ENCODE measurements at regions not wholly inside any gene's neighbourhood (a gene's known extent, or its start where the extent isn't known, plus 50 kb on each side); places are given as distances from the start of the nearest gene placed in this dataset.
"Not testable (repeated sequence)": the region's sequence is repeated elsewhere in the genome, so short reads cannot be mapped to it uniquely, and the experiment has no call there.

DNA sequence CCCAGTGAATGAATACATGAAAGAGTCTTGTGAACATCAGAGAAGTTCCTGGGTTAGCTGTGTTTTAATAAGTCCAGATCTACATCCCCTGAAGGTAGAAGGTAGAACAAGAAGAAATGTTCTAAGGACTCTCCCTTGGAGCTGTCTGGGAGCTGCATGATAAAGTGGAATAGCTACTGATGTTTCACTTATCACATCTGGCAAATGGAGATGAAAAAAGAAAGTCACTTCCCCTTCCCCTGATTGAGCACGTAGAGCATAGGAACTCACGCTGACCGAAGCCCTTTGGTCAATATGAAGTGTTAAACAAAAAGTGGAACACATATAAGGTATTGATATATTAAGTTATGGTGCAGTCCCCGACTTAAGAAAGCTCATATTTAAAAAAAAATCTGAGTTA lies 53.2 kb upstream of the PARP1 start:
- H3K4me1 ChIP-seq (ENCODE audit: low read depth) = peaks cover 6% of the 10 kb centered on the region
- H3K27ac ChIP-seq = no peak overlapping the region
- no peak for DNase-seq (ENCODE audit: low read depth in 1 of 2, low spot score in 1 of 2)
- no peak overlapping the region for H3K4me3 ChIP-seq
- H3K36me3 ChIP-seq = no peaks in the 10 kb centered on the region
- TF ChIP-seq, protein P1, sequence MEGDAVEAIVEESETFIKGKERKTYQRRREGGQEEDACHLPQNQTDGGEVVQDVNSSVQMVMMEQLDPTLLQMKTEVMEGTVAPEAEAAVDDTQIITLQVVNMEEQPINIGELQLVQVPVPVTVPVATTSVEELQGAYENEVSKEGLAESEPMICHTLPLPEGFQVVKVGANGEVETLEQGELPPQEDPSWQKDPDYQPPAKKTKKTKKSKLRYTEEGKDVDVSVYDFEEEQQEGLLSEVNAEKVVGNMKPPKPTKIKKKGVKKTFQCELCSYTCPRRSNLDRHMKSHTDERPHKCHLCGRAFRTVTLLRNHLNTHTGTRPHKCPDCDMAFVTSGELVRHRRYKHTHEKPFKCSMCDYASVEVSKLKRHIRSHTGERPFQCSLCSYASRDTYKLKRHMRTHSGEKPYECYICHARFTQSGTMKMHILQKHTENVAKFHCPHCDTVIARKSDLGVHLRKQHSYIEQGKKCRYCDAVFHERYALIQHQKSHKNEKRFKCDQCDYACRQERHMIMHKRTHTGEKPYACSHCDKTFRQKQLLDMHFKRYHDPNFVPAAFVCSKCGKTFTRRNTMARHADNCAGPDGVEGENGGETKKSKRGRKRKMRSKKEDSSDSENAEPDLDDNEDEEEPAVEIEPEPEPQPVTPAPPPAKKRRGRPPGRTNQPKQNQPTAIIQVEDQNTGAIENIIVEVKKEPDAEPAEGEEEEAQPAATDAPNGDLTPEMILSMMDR (IDR thresholded peaks at IDR 0.05; ENCODE audit: low read depth, low read length) = no peak
- H3K9me3 ChIP-seq (ENCODE audit: low read depth) = no peaks in the 10 kb centered on the region
- no peaks in the 10 kb centered on the region for H3K27me3 ChIP-seq

DNA sequence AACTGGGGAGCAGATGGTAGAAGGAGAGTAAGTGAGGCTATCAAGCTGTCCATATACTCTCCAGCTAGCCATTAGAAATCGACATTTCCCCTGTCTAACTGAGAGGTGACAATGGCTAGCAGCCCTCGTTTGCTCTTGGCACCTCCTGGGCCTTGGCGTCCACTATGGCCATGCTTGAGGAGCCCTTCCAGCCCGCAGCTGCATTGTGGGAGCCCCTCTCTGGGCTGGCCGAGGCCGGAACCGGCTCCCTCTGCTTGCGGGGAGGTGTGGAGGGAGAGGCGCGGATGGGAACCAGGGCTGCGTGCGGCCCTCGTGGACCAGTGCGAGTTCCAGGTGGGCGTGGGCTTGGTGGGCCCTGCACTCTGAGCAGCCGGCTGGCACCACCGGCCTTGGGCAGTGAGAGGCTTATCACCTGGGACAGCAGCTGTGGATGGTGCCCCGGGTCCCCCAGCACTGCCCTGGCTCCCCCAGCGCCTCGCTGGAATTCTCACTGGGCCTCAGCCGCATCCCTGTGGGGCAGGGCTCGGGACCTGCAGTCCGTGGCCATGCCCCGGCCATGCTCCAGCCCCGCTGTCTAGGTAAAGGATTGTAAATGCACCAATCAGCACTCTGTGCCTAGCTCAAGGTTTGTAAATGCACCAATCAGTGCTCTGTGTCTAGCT lies 56.2 kb upstream of the PARP1 start:
- Histone ChIP-seq H3K27ac (no peak overlapping the region), H3K36me3 (no peaks in the 10 kb centered on the region), H3K27me3 (no peaks in the 10 kb centered on the region), H3K4me3 (no peak overlapping the region), H3K4me1 (ENCODE audit: low read depth) (no peaks in the 10 kb centered on the region), H3K9me3 (ENCODE audit: low read depth) (no peaks in the 10 kb centered on the region)
- DNase-seq (ENCODE audit: low read depth in 1 of 2, low spot score in 1 of 2) = no peak
- TF ChIP-seq, protein P1 (IDR thresholded peaks at IDR 0.05; ENCODE audit: low read depth, low read length) = no peak

DNA sequence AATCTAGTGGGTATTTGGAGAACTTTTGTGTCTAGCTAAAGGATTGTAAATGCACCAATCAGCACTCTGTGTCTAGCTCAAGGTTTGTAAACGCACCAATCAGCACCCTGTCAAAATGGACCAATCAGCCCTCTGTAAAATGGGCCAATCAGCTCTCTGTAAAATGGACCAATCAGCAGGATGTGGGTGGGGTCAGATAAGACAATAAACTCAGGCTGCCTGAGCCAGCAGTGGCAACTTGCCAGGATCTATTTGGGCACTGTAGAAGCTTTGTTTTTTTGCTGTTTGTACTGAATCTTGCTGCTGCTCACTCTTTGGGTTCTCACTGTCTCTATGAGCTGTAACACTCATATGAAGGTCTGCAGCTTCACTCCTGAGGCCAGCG lies 56.7 kb upstream of the PARP1 start:
- not testable (repeated sequence) for H3K27ac ChIP-seq; H3K9me3 ChIP-seq (ENCODE audit: low read depth); H3K36me3 ChIP-seq; H3K27me3 ChIP-seq; H3K4me3 ChIP-seq; H3K4me1 ChIP-seq (ENCODE audit: low read depth); DNase-seq (ENCODE audit: low read depth in 1 of 2, low spot score in 1 of 2)

DNA sequence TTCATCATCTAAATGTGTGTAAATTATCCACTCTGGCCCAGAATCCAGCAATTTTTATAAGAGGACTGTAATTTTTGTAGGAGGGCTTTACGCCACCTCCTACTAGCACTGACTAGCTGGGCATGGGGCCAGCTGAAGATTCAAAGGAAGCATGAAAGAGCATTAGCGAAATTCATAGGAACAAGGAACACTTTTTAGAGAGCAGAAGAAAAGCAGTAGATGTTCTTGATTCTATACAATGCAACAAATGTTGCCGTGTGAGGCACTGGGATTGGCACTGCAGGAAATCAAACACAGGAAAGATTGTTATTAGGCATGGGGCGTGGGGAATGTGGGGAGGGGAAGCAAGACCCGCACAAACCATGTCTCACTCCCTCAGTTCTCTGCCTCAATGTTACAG lies 58.4 kb upstream of the PARP1 start:
- peak in 1 of 2 donors; percentile 37 for DNase-seq (ENCODE audit: low read depth in 1 of 2, low spot score in 1 of 2)
- Histone ChIP-seq H3K9me3 (ENCODE audit: low read depth) (no peaks in the 10 kb centered on the region), H3K27ac (no peak overlapping the region), H3K36me3 (no peaks in the 10 kb centered on the region), H3K27me3 (no peaks in the 10 kb centered on the region), H3K4me3 (no peak overlapping the region), H3K4me1 (ENCODE audit: low read depth) (peaks cover 3% of the 10 kb centered on the region)
- TF ChIP-seq, protein P1 (IDR thresholded peaks at IDR 0.05; ENCODE audit: low read depth, low read length) = no peak

DNA sequence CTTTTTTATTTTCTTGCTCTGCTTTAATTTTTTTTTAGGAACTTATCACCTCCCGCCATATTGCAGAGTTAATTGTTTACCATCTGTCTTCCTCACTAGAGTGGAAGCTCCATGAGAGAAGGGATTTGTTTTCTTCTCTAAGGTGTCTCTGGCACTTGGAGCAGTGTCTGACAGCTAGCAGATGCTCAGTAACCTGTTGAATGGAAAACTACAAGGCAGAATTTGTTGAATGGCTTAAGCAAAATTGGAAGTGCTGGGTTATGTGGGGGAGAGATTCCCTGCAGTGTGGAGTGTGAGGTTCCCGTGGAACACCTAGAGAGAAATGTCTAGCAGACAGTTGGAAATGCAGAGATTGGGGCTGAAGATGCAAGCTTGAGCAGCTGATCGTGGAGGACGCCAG lies 59.5 kb upstream of the PARP1 start:
- no peaks in the 10 kb centered on the region for H3K9me3 ChIP-seq (ENCODE audit: low read depth)
- no peaks in the 10 kb centered on the region for H3K36me3 ChIP-seq
- peaks cover 5% of the 10 kb centered on the region for H3K4me1 ChIP-seq (ENCODE audit: low read depth)
- no peak overlapping the region for H3K27ac ChIP-seq
- H3K4me3 ChIP-seq = no peak overlapping the region
- TF ChIP-seq, protein P1 (IDR thresholded peaks at IDR 0.05; ENCODE audit: low read depth, low read length) = no peak
- no peak for DNase-seq (ENCODE audit: low read depth in 1 of 2, low spot score in 1 of 2)
- no peaks in the 10 kb centered on the region for H3K27me3 ChIP-seq

DNA sequence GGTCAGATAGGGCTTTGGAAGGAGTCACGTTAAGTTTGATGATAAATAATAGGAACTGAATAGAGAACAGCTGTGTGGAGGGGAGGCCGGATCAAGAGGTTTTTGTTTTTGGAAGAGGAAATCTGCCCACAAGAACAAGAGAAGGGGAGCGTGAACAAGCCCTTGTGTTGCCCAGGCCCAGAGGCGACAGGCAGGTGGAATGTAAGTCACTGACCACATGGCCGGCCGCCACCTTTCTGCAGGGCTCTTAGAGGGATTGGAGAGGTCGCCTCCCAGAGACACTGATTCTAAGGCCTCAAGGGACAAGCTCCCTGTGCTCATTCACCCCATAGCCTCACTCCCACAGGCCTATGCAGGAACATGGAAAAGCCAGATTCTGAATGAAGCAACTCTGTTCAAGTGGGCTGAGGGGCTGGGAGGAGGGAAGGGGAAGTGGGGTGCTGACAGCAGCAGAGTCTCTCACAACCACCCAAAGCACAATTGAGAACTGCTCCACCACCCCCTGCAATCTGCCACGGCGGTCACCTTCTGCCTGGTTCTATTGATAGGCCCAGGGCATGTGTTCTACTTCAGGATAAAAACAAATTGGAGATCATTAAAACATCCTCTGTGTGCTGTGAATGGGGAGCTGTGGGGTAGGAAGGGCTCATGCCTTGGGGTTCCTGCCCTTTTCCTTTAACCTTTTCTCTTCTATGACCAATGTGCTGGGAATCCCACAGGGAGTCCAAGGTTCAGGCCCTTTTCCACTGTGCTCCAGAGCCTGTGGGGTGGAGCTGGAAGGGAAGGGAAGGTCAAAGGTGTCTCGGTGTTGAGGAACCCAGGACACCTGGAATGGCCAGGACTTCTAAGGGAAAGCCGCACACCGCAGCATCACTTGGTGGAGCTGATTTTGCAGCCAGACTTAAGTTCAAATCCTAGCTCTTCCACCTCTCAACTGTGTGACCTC lies 63.3 kb upstream of the PARP1 start:
- TF ChIP-seq, protein P1 (IDR thresholded peaks at IDR 0.05; ENCODE audit: low read depth, low read length) = no peak
- Histone ChIP-seq H3K4me1 (ENCODE audit: low read depth) (peaks cover 18% of the 10 kb centered on the region), H3K27me3 (no peaks in the 10 kb centered on the region), H3K4me3 (no peak overlapping the region), H3K36me3 (no peaks in the 10 kb centered on the region), H3K27ac (no peak overlapping the region), H3K9me3 (ENCODE audit: low read depth) (no peaks in the 10 kb centered on the region)
- no peak for DNase-seq (ENCODE audit: low read depth in 1 of 2, low spot score in 1 of 2)

All from cardiac muscle cell (in vitro differentiated cells and primary cell).